Ishikawa (cell line): ENCODE measurements at regions not wholly inside any gene's neighbourhood (a gene's known extent, or its start where the extent isn't known, plus 50 kb on each side); places are given as distances from the start of the nearest gene placed in this dataset.

ENCODE experiments used
- CEBPB ChIP-seq: IDR thresholded peaks from 2 replicates; pipeline ENCODE4 v1.6.1; 2012
- CREB1 ChIP-seq: IDR thresholded peaks from 2 replicates; pipeline ENCODE4 v1.6.1; 2012; ENCODE audit warnings: low read depth
- EGR1 ChIP-seq: IDR thresholded peaks from 2 replicates; pipeline ENCODE4 v1.6.1; 2012
- EP300 ChIP-seq: IDR thresholded peaks from 2 replicates; pipeline ENCODE4 v1.6.1; 2012; ENCODE audit warnings: borderline replicate concordance
- FOXM1 ChIP-seq: IDR thresholded peaks from 2 replicates; pipeline ENCODE4 v1.6.1; 2012; ENCODE audit warnings: low read depth, borderline replicate concordance
- NFIC ChIP-seq: IDR thresholded peaks from 2 replicates; pipeline ENCODE4 v1.6.1; 2012
- RAD21 ChIP-seq: IDR thresholded peaks from 2 replicates; pipeline ENCODE4 v1.6.1; 2012; ENCODE audit warnings: low read depth
- TAF1 ChIP-seq: IDR thresholded peaks from 2 replicates; pipeline ENCODE4 v1.6.1; 2012; ENCODE audit warnings: low read depth, mild to moderate bottlenecking
- TCF12 ChIP-seq: IDR thresholded peaks from 2 replicates; pipeline ENCODE4 v1.6.1; 2012; ENCODE audit warnings: low read depth
- TEAD4 ChIP-seq: IDR thresholded peaks from 2 replicates; pipeline ENCODE4 v1.6.1; 2012
- YY1 ChIP-seq: IDR thresholded peaks from 2 replicates; pipeline ENCODE4 v1.6.1; 2012; ENCODE audit warnings: low read depth
- ZBTB7A ChIP-seq: IDR thresholded peaks from 2 replicates; pipeline ENCODE4 v1.6.1; 2012; ENCODE audit warnings: low read depth
- TF ChIP-seq, protein P1 (sequence below): IDR thresholded peaks from 2 replicates; pipeline ENCODE4 v1.6.1; 2012
- TF ChIP-seq, protein P2 (sequence below): IDR thresholded peaks from 2 replicates; pipeline ENCODE4 v1.6.1; 2012; ENCODE audit warnings: low read depth, mild to moderate bottlenecking
- TF ChIP-seq, protein P3 (sequence below): IDR thresholded peaks from 2 replicates; pipeline ENCODE4 v1.6.1; 2012

DNA sequence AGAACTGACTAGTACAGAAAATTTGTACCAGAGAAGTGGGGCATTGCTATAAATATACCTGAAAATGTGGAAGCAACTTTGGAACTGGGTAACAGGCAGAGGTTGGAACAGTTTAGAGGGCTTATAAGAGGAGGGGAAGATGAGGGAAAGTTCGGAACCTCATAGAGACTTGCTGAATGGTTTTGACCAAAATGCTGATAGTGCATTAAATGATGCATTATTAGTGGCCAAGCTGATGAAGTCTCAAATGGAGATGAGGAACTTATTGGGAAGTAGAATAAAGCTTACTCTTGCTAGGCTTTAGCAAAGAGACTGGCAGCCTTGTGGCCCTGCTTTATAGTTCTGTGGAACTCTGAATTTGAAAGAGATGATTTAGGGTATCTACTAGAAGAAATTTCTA, 189.8 kb downstream of the FGF10 start:
- TF ChIP-seq EP300 (no peak), FOXM1 (no peak), ZBTB7A (no peak), TCF12 (no peak), TEAD4 (no peak), CREB1 (no peak), CEBPB (no peak), TAF1 (no peak), RAD21 (no peak), EGR1 (no peak), NFIC (no peak), YY1 (no peak)
- TF ChIP-seq, protein P1, sequence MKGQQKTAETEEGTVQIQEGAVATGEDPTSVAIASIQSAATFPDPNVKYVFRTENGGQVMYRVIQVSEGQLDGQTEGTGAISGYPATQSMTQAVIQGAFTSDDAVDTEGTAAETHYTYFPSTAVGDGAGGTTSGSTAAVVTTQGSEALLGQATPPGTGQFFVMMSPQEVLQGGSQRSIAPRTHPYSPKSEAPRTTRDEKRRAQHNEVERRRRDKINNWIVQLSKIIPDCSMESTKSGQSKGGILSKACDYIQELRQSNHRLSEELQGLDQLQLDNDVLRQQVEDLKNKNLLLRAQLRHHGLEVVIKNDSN = no peak
- TF ChIP-seq, protein P2, sequence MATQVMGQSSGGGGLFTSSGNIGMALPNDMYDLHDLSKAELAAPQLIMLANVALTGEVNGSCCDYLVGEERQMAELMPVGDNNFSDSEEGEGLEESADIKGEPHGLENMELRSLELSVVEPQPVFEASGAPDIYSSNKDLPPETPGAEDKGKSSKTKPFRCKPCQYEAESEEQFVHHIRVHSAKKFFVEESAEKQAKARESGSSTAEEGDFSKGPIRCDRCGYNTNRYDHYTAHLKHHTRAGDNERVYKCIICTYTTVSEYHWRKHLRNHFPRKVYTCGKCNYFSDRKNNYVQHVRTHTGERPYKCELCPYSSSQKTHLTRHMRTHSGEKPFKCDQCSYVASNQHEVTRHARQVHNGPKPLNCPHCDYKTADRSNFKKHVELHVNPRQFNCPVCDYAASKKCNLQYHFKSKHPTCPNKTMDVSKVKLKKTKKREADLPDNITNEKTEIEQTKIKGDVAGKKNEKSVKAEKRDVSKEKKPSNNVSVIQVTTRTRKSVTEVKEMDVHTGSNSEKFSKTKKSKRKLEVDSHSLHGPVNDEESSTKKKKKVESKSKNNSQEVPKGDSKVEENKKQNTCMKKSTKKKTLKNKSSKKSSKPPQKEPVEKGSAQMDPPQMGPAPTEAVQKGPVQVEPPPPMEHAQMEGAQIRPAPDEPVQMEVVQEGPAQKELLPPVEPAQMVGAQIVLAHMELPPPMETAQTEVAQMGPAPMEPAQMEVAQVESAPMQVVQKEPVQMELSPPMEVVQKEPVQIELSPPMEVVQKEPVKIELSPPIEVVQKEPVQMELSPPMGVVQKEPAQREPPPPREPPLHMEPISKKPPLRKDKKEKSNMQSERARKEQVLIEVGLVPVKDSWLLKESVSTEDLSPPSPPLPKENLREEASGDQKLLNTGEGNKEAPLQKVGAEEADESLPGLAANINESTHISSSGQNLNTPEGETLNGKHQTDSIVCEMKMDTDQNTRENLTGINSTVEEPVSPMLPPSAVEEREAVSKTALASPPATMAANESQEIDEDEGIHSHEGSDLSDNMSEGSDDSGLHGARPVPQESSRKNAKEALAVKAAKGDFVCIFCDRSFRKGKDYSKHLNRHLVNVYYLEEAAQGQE = no peak
- TF ChIP-seq, protein P3, sequence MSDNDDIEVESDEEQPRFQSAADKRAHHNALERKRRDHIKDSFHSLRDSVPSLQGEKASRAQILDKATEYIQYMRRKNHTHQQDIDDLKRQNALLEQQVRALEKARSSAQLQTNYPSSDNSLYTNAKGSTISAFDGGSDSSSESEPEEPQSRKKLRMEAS = no peak

DNA sequence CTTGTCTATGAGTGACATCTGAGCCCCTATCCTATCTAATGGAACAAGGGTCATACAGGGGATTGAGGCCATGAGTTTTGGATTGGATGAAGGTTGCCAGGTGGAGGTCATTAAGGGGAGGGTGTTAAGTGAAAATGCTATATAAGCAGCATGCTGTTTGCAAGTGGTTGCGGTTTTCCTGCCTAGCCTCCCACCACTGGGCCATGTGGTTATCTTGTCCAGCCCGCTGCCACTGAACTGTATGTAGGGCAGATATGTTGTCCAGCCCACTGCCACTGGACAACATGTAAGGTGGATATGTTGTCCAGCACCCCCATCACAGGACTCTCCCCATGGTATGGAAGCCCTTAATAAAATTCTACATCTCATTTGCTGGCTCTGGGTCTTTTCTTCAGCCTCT, 200.0 kb downstream of the FGF10 start:
- TF ChIP-seq CEBPB (no peak), RAD21 (no peak), NFIC (no peak), TCF12 (no peak), FOXM1 (no peak), EGR1 (no peak)
- TF ChIP-seq, protein P3 = no peak
- TF ChIP-seq, protein P2 = no peak

DNA sequence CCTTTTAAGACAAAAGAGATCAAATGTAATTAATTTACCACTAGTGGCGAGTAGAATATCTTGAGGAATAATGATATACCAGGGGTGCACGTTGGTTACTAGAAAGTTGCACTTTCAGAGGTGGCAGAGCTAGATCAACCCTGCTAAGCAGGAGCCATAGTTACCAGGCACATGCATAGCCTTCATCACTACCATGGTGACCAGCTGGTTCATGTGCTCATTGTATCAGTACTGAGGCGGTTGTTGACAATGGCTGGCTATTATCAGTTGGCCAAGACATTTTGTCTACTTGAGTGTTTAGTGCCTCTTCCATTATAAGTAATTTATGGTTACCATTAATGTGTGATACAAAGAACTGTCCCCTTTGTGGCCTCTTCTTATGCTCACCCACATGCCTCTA, 201.2 kb downstream of the FGF10 start:
- TF ChIP-seq CEBPB (no peak), CREB1 (no peak), TEAD4 (no peak), YY1 (no peak), FOXM1 (no peak), EGR1 (no peak), NFIC (no peak)
- TF ChIP-seq, protein P1 = no peak
- TF ChIP-seq, protein P3 = no peak

DNA sequence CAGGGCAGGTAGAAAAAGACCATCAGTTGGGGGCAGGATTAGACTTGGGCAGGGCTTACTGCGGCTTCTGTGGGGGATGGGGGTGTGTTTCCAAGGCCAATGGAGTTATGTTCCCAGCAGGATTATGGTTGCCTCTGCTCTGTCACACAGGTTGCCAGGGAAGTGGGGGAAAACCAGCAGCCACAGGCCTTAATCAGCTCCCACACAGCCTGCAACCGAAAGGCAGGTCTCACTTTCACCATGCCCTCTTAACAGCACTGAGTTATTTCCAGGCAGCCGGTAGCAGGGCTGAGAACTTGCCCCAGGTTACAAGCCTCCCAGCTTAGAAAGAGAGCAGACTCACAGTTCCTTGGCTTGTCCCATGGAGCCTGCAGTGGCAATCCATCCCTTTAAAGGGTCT, 205.5 kb downstream of the FGF10 start:
- TF ChIP-seq ZBTB7A = no peak
- no peak for TF ChIP-seq YY1
- TF ChIP-seq, protein P3 = no peak
- no peak for TF ChIP-seq TCF12
- TF ChIP-seq, protein P2 = no peak
- TF ChIP-seq NFIC = no peak
- TF ChIP-seq FOXM1 = no peak
- no peak for TF ChIP-seq TAF1

DNA sequence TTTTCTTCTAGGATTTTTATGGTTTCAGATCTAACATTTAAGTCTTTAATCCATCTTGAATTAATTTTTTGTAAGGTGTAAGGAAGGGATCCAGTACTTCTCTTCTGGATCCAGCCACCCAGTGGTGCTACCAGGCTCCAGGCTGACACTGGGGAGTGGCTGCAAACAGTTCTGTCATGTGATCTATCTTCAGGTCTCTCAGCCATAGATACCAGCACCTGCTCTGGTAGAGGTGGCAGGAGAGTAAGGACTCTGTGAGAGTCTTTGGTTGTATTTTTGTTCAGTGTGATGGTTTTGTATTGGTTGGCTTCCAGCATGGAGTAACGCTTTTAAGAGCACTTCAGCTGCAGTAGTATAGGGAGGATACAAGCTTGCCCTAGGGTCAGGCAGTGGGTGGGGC, 205.9 kb downstream of the FGF10 start:
- TF ChIP-seq, protein P1 = no peak
- TF ChIP-seq TCF12 = no peak
- no peak for TF ChIP-seq RAD21
- no peak for TF ChIP-seq FOXM1
- no peak for TF ChIP-seq CREB1
- TF ChIP-seq CEBPB = no peak
- TF ChIP-seq, protein P3 = no peak
- TF ChIP-seq TEAD4 = no peak
- TF ChIP-seq TAF1 = no peak
- no peak for TF ChIP-seq EGR1
- no peak for TF ChIP-seq YY1
- no peak for TF ChIP-seq EP300
- no peak for TF ChIP-seq NFIC
- TF ChIP-seq, protein P2 = no peak
- no peak for TF ChIP-seq ZBTB7A
